Activated CD8-positive, alpha-beta memory T cell treated with anti-CD3 and anti-CD28 coated beads for 1 hour (primary cell): ENCODE measurements at regions not wholly inside any gene's neighbourhood (a gene's known extent, or its start where the extent isn't known, plus 50 kb on each side); places are given as distances from the start of the nearest gene placed in this dataset.

Source experiments
- DNase-seq, 2 donors: peaks; one replicate each; pipeline ENCODE4 v3.0.0-alpha.2; 2020; ENCODE audit warnings: low read depth in 1 of 2; ENCODE audit errors: extremely low read depth in 1 of 2

- no peak for DNase-seq
These were observed 1145.6 kb downstream of the KCNT2 start for GRCh38 chr1:195462646-195463045.

GRCh38 chr1:195462152-195462551, 1146.1 kb downstream of the KCNT2 start:
- DNase-seq: no peak

GRCh38 chr1:195458365-195458764, 1149.9 kb downstream of the KCNT2 start:
- DNase-seq: no peak

GRCh38 chr1:195450794-195451193, 1157.4 kb downstream of the KCNT2 start:
- DNase-seq: no peak

- no peak for DNase-seq
These were observed 1168.6 kb downstream of the KCNT2 start for GRCh38 chr1:195439661-195440060.

GRCh38 chr1:195434566-195435203, 1173.6 kb downstream of the KCNT2 start:
- no peak for DNase-seq

- DNase-seq: no peak
These were observed 1177.4 kb downstream of the KCNT2 start for GRCh38 chr1:195430826-195431225.

- DNase-seq: no peak
These were observed 1179.3 kb downstream of the KCNT2 start for GRCh38 chr1:195428927-195429326.

GRCh38 chr1:195415584-195415983, 1192.7 kb downstream of the KCNT2 start:
- DNase-seq: no peak

GRCh38 chr1:195394567-195394966, 1213.7 kb downstream of the KCNT2 start:
- DNase-seq: no peak

- DNase-seq: no peak
These were observed 1232.0 kb downstream of the KCNT2 start for GRCh38 chr1:195376190-195376589.

- no peak for DNase-seq
These were observed 1234.4 kb downstream of the KCNT2 start for GRCh38 chr1:195373856-195374255.

GRCh38 chr1:195345149-195345548, 1263.1 kb downstream of the KCNT2 start:
- no peak for DNase-seq

GRCh38 chr1:195337646-195338045, 1270.6 kb downstream of the KCNT2 start:
- no peak for DNase-seq

- no peak for DNase-seq
These were observed 1271.4 kb downstream of the KCNT2 start for GRCh38 chr1:195336812-195337211.

GRCh38 chr1:195335541-195335940, 1272.7 kb downstream of the KCNT2 start:
- DNase-seq: no peak

- DNase-seq: no peak
These were observed 1276.1 kb downstream of the KCNT2 start for GRCh38 chr1:195332102-195332501.

GRCh38 chr1:195328681-195329080, 1279.6 kb downstream of the KCNT2 start:
- DNase-seq: no peak

GRCh38 chr1:195328102-195328501, 1280.1 kb downstream of the KCNT2 start:
- no peak for DNase-seq

- no peak for DNase-seq
These were observed 1280.9 kb downstream of the KCNT2 start for GRCh38 chr1:195327361-195327760.

GRCh38 chr1:195326325-195326724, 1281.9 kb downstream of the KCNT2 start:
- DNase-seq: no peak

- no peak for DNase-seq
These were observed 1283.1 kb downstream of the KCNT2 start for GRCh38 chr1:195325181-195325580.

GRCh38 chr1:195306281-195306680, 1302.0 kb downstream of the KCNT2 start:
- DNase-seq: no peak
